Neuron (in vitro differentiated cells): ENCODE measurements at regions not wholly inside any gene's neighbourhood (a gene's known extent, or its start where the extent isn't known, plus 50 kb on each side); places are given as distances from the start of the nearest gene placed in this dataset.

Experiments used
- H2AFZ ChIP-seq: one replicate; pipeline ENCODE4 v1.6.1; 2013; ENCODE audit warnings: low read depth, mild to moderate bottlenecking, inconsistent platforms, low read length, moderate library complexity
- H3K27me3 ChIP-seq: one replicate; pipeline ENCODE4 v1.6.1; 2013; ENCODE audit warnings: low read length; ENCODE audit not compliant: insufficient read depth
- H3K36me3 ChIP-seq: one replicate; pipeline ENCODE4 v1.6.1; 2013; ENCODE audit warnings: low read length; ENCODE audit not compliant: insufficient read depth
- H3K4me1 ChIP-seq: one replicate; pipeline ENCODE4 v1.6.1; 2013; ENCODE audit warnings: low read length; ENCODE audit not compliant: insufficient read depth
- H3K4me3 ChIP-seq: 2 replicates; pipeline ENCODE4 v1.5.1; 2013; ENCODE audit warnings: mild to moderate bottlenecking, low read length, moderate library complexity
- H3K9me3 ChIP-seq: one replicate; pipeline ENCODE4 v1.6.1; 2013; ENCODE audit warnings: low read length

GRCh38 chr22:27507111-27507611 is 294.4 kb downstream of the MN1 start:
- Histone ChIP-seq H3K36me3 (no peaks in the 10 kb centered on the region), H3K9me3 (no peaks in the 10 kb centered on the region), H3K4me1 (no peaks in the 10 kb centered on the region), H3K4me3 (no peak overlapping the region), H3K27me3 (no peaks in the 10 kb centered on the region), H2AFZ (no peak overlapping the region)

- Histone ChIP-seq H3K9me3 (no peaks in the 10 kb centered on the region), H3K4me3 (no peak overlapping the region), H2AFZ (no peak overlapping the region), H3K27me3 (no peaks in the 10 kb centered on the region), H3K36me3 (no peaks in the 10 kb centered on the region), H3K4me1 (no peaks in the 10 kb centered on the region)
Measured at GRCh38 chr22:27507935-27508526, 293.5 kb downstream of the MN1 start.

- no peaks in the 10 kb centered on the region for H3K9me3 ChIP-seq
- no peaks in the 10 kb centered on the region for H3K4me1 ChIP-seq
- no peak overlapping the region for H3K4me3 ChIP-seq
- H3K27me3 ChIP-seq, result no peaks in the 10 kb centered on the region
- no peak overlapping the region for H2AFZ ChIP-seq
- no peaks in the 10 kb centered on the region for H3K36me3 ChIP-seq
Measured at GRCh38 chr22:27509132-27509920, 292.2 kb downstream of the MN1 start.

- Histone ChIP-seq H3K36me3 (no peaks in the 10 kb centered on the region), H2AFZ (no peak overlapping the region), H3K27me3 (no peaks in the 10 kb centered on the region), H3K9me3 (no peaks in the 10 kb centered on the region), H3K4me1 (no peaks in the 10 kb centered on the region), H3K4me3 (no peak overlapping the region)
Measured at GRCh38 chr22:27510024-27510423, 291.5 kb downstream of the MN1 start.

- Histone ChIP-seq H3K9me3 (no peaks in the 10 kb centered on the region), H2AFZ (no peak overlapping the region), H3K27me3 (no peaks in the 10 kb centered on the region), H3K4me3 (no peak overlapping the region), H3K4me1 (no peaks in the 10 kb centered on the region), H3K36me3 (no peaks in the 10 kb centered on the region)
Measured at GRCh38 chr22:27512283-27512761, 289.2 kb downstream of the MN1 start.

GRCh38 chr22:27513021-27513420 is 288.5 kb downstream of the MN1 start:
- Histone ChIP-seq H3K27me3 (no peaks in the 10 kb centered on the region), H3K9me3 (no peaks in the 10 kb centered on the region), H3K4me1 (no peaks in the 10 kb centered on the region), H3K36me3 (no peaks in the 10 kb centered on the region), H2AFZ (no peak overlapping the region), H3K4me3 (no peak overlapping the region)

GRCh38 chr22:27514601-27515523 is 286.7 kb downstream of the MN1 start:
- Histone ChIP-seq H3K4me1 (peaks cover 11% of the 10 kb centered on the region), H3K9me3 (no peaks in the 10 kb centered on the region), H2AFZ (no peak overlapping the region), H3K36me3 (no peaks in the 10 kb centered on the region), H3K4me3 (no peak overlapping the region), H3K27me3 (no peaks in the 10 kb centered on the region)

- no peaks in the 10 kb centered on the region for H3K27me3 ChIP-seq
- no peak overlapping the region for H3K4me3 ChIP-seq
- H3K9me3 ChIP-seq, result no peaks in the 10 kb centered on the region
- H2AFZ ChIP-seq, result no peak overlapping the region
- no peaks in the 10 kb centered on the region for H3K36me3 ChIP-seq
- peaks cover 11% of the 10 kb centered on the region for H3K4me1 ChIP-seq
Measured at GRCh38 chr22:27517361-27518155, 284.0 kb downstream of the MN1 start.

- peaks cover 11% of the 10 kb centered on the region for H3K4me1 ChIP-seq
- H3K36me3 ChIP-seq, result no peaks in the 10 kb centered on the region
- H3K27me3 ChIP-seq, result no peaks in the 10 kb centered on the region
- H2AFZ ChIP-seq, result no peak overlapping the region
- H3K9me3 ChIP-seq, result no peaks in the 10 kb centered on the region
- no peak overlapping the region for H3K4me3 ChIP-seq
Measured at GRCh38 chr22:27518531-27519340, 282.8 kb downstream of the MN1 start.

GRCh38 chr22:27523711-27524110 is 277.8 kb downstream of the MN1 start:
- no peaks in the 10 kb centered on the region for H3K9me3 ChIP-seq
- no peak overlapping the region for H2AFZ ChIP-seq
- no peaks in the 10 kb centered on the region for H3K36me3 ChIP-seq
- H3K4me3 ChIP-seq, result no peak overlapping the region
- H3K4me1 ChIP-seq, result peaks cover 7% of the 10 kb centered on the region
- no peaks in the 10 kb centered on the region for H3K27me3 ChIP-seq

- H2AFZ ChIP-seq, result no peak overlapping the region
- H3K4me1 ChIP-seq, result peaks cover 2% of the 10 kb centered on the region
- no peak overlapping the region for H3K4me3 ChIP-seq
- no peaks in the 10 kb centered on the region for H3K9me3 ChIP-seq
- no peaks in the 10 kb centered on the region for H3K36me3 ChIP-seq
- no peaks in the 10 kb centered on the region for H3K27me3 ChIP-seq
Measured at GRCh38 chr22:27525711-27526110, 275.8 kb downstream of the MN1 start.

- Histone ChIP-seq H3K4me3 (no peak overlapping the region), H3K27me3 (no peaks in the 10 kb centered on the region), H3K36me3 (no peaks in the 10 kb centered on the region), H3K4me1 (peaks cover 2% of the 10 kb centered on the region), H3K9me3 (no peaks in the 10 kb centered on the region), H2AFZ (no peak overlapping the region)
Measured at GRCh38 chr22:27526901-27527300, 274.7 kb downstream of the MN1 start.
